ENCODE measurements at regions not wholly inside any gene's neighbourhood (a gene's known extent, or its start where the extent isn't known, plus 50 kb on each side); places are given as distances from the start of the nearest gene placed in this dataset.

DNA sequence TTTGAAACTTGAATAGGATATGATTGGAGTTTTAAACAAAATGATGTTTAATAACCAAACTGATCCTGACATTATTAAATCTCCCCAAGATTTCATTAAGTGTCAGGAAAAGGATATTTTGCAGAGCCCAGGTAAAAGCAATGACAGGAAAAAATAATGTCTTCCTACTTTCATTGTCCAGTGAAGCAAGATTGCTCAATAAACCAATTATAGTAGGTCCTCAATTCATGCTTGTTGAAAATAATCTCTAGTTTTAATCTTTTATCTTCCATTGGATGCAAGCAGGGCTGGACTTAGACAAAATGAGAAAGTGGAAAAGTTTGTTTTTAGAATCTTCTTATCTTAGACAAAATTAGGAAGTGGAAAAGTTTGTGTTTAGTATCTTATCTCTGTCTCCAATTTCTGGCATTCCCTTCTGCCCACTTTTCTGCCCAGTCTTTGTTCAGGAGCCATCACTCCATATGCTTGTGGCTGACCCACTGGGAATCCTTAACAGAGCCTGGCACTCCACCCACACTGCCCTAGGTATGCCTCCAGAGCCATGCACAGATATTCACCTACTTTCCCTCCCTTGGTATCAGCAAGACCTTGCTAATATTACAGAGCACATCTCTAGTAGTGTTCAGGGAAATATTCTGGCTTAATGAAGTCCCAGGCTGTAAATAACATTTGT lies 57.0 kb upstream of the CARMIL1 start:
- H3K27ac ChIP-seq (ENCODE audit: low read depth, low read length) = no peak overlapping the region

- no peak overlapping the region for H3K27ac ChIP-seq (ENCODE audit: low read depth, low read length)
Measured at GRCh38 chr6:25223490-25223991, 55.6 kb upstream of the CARMIL1 start.

GRCh38 chr6:25224242-25224641 lies 54.9 kb upstream of the CARMIL1 start:
- no peak overlapping the region for H3K27ac ChIP-seq (ENCODE audit: low read depth, low read length)
- WGBS, 3 donors = 78 to 92% (median 89%) methylated on average over 4 of the region's 4 CpGs

More at GRCh38 chr6:25223490-25223991, 55.6 kb upstream of the CARMIL1 start:
- WGBS, 3 donors = 2 to 11% (median 5%) methylated on average over 4 of the region's 4 CpGs

- H3K27ac ChIP-seq (ENCODE audit: low read depth, low read length) = no peak overlapping the region
Measured at GRCh38 chr6:25227854-25228253, 51.3 kb upstream of the CARMIL1 start.
